Activated CD4-positive, alpha-beta T cell treated with anti-CD3 and anti-CD28 coated beads, Interleukin-2, amount 50 U/mL, for 48 hours (primary cell): ENCODE measurements at regions not wholly inside any gene's neighbourhood (a gene's known extent, or its start where the extent isn't known, plus 50 kb on each side); places are given as distances from the start of the nearest gene placed in this dataset.

Experiments
- DNase-seq, 2 experiments: peaks; one replicate each; pipeline ENCODE4 v3.0.0-alpha.2; 2020

DNA sequence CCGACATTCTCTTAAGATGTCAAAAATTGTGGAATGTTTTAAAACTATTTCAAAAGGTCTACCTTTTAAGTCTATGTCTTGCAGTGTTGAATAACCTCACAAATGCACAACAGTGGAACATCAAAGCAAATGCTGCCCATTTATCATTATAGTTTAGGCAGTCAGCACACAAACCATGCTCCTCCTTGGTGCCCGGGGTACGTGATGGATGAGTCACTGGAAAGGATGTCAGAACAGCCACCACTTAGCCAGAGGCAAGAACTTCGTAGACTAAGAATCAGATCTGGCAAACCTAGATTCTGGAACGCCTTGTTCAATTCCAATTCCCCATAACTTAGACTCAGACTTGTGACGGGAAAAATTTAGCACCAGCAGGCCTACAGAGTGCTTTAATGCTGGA lies 343.6 kb downstream of the FGF9 start:
- no peak for DNase-seq

DNA sequence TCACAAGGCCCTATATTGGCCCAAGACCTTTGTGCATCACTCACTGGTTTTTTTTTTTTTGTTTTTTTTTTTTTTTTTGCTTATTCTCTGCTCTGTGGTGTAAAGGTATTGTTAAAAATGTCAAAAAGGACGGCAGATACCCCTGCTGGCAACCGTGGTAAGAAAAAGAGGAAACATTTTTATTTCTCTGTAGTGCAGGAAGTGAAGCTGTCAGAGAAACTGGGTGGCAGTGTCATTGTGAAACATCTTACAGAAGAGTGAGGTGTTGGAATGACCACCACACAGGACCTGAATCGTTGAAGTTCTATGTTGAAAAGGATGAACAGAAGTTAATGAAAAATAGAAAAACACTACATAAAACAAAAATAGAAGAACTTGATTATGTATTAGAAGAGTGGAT lies 346.4 kb downstream of the FGF9 start:
- no peak for DNase-seq

DNA sequence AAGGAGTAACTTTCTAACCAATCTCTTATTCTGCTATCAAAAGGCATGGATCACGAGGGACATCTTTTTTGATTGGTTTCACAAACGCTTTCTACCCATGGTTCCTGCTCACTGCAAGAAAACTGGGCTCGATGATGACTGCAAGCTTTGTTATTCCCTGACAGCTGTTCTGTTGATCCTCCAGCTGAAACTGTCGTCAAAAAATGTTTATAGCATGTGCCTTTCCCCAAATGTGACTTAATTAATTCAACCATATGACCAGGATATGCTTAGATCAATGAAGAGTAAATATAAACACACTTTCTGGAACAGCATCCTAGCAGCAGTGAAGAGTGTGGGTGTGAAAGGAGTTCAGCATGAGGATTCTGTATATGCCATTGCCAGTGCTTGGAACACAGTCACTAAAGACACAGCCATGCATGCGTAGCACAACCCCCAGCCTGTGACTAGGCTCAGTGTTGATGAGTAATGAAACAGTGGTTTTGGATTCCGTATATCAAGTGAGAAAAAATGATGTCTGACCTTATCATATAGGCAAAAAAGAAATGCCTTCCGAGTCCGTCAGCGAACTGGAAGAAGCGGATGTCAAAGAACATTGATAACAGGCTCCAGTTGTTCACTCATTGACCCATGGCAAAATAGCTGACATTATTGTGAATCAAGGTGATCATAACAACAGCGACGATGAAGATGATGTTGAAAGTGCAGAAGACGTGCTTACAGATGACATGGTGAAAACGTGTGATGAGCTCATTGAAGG lies 347.4 kb downstream of the FGF9 start:
- no peak for DNase-seq

DNA sequence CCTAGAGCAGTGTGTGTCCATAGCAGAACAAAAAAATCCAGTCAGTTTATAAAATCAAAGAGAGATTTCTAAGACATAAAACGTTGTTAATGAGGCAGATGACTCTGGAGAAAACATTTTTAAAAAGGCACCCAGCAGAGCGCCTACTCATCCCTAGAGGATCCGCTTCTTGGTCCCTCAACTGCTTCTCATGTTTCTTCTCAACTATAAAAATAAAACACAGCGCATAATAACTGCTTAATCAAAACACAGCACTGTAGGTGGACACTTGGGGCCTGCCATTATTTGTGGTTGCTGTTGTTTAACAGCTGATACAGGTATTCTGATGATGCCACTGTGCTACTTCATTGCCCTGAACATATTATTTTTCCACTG lies 347.9 kb downstream of the FGF9 start:
- DNase-seq = no peak

DNA sequence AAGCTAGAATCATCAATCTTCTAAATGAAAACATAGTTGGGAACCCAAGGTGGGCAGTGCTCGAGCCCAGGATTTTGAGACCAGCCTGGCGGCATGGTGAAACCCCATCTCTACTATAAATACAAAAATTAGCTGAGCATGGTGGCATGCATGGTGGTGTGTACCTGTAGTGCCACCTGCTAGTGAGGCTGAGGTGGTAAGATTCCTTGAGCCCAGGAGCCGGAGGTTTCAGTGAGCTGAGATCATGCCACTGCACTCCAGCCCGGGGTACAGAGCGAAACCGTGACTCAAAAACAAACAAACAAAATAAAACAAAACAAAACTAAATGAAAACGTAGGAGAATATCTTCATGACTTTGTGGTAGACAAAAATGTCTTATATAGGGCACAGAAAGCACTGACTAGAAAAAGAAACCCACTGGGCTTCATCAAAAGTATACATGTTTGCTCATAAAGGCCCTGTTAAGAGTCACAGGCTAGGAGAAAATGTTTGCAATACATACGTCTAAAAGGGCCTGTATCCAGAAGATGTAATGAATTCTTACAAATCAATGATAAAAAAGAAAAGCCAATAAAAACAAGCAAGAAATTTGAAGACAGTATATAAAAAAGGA lies 353.6 kb downstream of the FGF9 start:
- DNase-seq = no peak

DNA sequence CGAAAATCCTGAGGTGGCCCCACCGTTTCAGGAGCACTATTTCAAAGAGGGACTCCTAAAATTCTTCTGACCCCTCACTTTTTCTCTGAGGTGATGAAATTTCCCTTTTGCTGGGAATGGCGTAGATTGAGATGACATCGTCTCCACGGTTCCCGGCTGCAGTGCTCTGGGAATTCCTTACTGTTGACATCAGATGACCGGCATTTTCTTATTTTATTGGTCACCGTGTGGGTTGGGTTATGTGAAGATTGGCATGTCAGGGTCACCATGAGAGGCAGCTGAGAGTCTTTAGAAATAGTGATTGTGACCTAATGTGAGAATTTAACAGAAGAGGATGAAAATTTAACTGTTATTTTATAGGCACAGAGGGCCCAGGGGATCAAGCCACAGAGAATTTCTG lies 356.7 kb downstream of the FGF9 start:
- DNase-seq = no peak

DNA sequence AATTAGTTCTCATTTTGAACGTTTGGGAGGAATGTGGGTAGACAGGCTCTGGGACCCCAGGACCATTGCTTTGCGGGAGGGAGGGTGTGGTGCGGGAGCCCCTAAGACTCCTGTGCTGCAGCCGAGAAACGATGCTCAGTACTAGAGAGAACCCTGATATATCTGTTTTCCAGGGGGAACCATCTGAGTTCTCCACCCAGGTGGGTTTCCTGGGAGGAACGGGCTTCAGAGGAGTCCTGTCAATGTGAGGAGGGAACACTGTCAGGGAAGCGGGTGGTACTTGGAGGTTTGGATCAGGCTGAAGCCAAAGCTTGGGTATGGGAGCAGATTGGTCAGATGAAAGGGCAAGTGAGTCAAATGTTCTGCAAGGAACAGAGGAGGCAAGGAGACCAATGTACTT lies 358.0 kb downstream of the FGF9 start:
- DNase-seq = no peak

DNA sequence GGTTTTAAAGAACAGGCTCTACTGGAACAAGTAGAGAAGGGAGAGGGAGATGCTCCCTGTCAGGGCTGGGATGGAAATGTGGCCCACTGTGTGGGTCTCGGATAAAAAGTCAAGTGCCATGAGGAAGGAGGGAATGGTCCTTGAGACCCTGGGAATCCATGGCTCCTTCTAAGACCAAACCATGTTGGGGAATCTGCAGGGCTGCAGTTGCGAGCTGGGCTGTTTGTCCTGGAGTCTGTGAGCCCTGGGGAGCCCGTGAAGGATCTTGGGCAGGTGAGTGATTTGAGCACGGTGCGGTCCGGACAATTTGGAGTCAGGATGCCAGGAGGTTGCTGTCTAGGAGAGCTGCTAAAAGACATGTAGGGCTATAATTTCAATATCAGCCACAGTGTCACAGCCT lies 359.4 kb downstream of the FGF9 start:
- no peak for DNase-seq

DNA sequence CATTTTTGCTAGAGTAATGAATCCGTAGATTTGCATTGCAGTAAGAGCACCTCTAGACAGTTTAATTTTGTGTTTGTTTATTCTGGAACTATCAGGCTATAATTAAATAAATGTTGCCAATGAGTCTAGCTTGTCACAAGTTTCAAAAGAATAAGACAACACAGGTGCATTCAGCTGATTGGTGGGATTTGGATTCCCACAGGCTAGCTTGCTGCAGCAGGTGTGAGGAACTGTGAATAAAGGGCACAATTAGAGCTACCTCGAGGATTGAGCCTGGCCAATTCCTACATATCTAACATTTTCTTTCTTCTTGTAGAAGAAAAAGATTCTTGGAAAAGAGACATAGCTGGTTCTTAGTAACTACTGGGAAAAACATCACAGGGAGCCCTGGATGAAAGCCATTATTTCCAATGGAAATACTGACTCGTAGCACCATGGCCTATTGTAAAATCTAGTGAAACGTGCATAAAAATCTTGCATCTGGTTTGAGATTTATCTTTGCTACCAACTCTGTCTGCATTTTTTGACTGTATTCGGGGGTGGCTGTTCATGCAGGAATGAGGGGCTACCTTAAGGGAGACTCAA lies 360.9 kb downstream of the FGF9 start:
- no peak for DNase-seq

DNA sequence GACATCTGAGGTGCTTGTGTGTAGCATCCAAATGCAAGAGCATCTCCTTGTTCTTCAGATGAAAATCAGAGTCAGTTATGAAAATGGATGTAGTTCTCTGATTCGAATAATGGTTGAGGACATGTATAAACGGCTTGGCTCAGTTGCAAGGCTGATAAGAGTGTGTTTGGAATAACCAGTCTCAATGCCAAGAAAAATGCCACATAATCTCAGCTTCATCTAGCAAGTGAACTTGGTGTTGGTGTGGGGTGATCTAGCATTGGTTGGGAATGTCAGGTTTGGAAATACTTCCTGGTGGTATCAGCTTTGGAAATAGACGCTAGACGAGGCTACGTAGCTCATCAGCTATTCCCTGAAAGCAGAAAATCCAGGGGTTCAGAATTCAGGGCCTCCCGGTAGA lies 362.0 kb downstream of the FGF9 start:
- no peak for DNase-seq

DNA sequence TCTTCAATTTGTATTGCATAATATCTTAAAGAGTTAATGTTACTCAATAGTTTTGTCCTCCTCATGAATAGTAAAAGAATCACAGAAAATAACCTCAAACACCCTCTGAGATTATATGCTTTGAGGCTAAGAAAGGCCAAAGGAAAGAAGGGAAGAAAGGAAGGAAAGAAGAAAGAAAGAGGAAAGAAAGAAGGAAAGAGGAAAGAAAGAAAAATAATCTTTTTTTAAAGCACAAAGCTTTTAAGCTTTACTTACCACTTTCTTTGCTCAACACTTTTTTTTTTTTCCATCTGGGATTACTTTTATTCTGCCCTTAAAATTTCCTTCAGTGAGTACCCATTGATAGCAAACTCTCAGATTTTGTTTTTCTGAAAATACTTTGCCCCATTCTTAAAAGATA lies 369.1 kb downstream of the FGF9 start:
- DNase-seq = no peak

DNA sequence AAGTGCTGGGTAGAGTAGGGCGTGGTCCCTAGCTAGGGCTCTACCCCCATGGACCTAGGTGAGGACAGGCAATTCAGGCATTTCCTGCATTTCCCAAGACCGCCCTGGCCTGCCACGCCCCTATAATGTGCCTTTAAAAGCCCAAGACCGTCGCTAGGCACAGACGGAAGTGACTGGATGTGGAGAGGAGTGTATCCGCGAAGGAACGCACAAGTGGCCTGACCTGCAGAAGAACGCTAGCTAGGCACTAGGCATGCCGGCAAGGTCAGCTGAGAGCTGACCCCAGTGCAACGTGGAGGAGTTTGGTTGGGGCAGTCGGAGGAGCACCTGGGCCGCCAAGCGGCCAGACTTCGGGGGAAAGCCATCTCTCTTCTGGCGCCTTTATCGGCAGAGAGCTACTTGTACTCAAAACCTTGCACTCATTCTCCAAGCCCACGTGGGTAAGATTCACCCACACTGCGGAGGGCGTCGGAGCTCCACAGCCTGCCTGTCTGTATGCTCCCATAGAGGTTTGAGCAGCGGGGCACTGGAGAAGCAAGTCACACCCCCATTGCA lies 370.0 kb downstream of the FGF9 start:
- no peak for DNase-seq

DNA sequence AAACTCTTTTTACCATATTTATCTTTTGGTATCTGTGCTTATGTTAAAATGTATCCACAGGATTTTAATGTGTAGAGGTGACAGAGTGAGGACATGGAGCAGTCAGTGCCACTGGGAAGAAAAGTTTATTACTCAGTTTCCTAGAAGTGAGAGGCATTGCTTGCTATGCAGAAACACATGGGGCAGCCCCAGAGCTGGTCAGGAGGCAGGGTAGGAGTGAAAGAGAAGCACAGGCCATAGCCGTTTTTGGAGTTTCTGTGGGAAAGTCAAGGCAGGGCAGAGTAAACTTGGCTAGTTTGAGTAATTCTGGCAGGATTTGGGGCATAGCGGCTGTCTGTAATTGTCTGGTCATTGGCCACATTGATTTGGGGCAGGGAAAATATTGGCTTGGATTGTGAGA lies 370.9 kb downstream of the FGF9 start:
- no peak for DNase-seq

DNA sequence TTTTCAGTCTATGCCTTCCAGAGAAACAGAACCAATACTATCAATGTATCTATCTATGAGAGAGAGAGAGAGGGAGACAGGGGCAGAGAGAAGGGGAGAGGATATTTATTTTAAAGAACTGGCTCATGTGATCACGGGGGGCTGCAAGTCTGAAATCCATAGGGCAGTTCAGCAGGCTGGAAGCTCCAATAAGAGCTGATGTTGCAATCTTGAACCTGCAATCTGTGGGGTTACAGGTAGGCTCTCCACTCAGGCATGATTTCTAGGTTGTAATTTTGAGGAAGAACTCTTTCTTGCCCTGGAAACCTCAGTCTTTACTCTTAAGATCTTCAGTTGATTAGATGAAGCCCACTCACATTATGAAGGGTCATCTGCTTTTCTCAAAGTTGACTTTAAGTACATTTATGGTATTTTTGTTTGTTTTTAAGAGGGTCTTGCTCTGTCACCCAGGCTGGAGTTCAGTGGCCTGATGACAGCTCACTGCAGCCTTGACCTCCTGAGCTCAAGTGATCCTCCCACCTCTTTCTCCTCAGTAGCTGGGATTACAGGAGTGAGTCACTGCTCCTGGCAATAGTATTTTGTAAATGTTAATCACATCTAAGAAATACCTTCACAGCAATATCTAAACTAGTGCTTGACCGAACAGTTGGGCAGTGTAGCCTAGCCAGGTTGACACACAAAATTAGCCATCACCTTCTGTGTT lies 376.4 kb downstream of the FGF9 start:
- DNase-seq = no peak

DNA sequence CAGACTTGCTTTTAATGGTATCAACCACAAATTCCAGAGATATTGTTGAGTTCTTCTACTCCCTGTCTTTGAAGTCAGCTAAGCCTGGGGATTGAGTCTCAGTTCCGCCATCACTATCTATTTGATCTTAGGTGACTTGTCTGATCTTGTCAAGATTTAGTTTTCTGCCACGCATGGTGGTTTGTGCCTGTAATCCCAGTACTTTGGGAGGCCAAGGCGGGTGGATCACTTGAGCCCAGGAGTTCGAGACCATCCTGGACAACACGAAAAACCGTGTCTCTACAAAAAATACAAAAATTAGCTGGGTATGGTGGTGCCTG lies 376.9 kb downstream of the FGF9 start:
- no peak for DNase-seq

DNA sequence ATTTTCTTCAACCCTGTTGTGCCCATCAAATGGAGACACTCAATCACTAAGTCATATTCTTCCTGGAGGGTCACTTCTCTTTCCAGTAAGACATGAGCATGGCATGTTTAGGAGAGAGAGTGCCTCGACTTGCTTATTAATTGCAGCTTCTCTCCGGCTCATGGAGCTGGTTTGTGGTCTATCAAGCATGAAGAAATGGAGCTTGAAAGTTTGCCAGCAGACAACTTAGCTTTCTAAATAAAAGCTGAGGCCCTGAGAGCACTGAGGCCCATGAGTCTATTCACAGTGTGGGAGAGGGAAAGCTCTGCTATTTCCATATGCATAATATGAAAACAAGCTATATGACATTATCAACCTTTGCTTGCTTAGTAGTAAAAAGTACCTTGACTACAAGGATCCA lies 378.5 kb downstream of the FGF9 start:
- DNase-seq = no peak

DNA sequence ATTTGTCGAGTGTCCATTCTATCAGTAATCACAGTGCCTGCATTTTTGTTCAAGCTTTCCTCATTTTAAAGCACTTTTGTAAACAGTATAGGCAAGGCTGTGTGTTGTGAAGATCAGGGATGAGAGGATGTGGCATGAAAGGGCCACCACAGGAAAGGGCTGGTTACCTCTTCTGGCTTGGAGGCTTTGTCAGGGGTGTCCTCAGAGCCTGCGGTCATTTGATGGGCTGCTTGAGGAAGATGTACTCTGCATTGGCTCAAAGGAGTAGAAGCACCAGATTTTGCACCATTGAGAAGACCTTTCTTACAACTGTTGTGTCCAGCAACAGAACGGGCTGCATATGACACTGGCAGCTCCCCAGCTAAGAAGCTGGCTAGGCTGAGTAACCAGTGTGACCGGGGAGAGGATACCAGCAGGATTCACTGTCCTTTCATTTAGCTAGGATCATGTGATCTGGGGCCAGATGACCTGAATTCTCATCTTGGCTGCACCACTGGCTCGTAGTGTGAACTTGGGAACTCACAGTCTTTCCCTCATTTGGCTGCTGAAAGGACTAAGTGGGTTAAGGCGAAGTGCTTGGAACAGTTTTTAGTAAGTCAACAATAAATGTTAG lies 380.2 kb downstream of the FGF9 start:
- no peak for DNase-seq

DNA sequence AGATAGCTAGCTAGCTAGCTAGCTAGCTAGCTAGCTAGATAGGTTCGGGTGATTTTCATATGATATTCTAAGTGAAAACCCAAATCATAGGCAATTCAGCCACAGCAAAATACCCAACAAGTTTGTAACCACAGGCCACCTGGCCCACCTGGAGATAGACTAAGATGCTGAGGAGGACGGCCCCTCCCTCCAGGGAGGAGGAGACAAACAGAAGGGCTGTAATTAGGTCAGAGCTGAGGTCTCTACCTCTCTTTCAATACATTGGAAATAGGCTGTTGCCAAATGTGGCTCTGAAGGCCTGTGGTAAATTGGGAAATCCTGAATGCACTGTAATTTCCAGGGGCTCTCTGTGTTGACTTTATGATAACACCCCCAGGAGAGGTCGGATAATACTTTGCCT lies 382.2 kb downstream of the FGF9 start:
- no peak for DNase-seq

DNA sequence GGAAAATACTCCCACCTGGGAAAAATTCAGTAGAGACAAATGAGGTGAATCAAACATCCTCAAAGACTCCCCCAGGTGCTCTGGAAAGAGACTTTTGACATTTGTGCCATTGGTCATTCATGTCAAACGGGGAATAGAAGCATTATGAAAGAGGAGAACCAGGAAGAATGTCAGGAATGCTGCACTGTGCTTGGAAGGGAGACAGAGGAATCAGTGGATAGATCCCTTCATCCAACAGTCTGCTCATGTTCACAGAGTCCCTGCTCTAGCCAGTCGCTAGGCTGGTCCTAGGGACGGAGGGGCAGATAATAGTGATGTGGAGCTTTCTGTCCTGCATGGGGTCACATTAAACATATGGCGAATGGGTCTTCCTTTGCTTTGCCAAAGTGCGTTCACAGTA lies 384.4 kb downstream of the FGF9 start:
- DNase-seq = no peak

DNA sequence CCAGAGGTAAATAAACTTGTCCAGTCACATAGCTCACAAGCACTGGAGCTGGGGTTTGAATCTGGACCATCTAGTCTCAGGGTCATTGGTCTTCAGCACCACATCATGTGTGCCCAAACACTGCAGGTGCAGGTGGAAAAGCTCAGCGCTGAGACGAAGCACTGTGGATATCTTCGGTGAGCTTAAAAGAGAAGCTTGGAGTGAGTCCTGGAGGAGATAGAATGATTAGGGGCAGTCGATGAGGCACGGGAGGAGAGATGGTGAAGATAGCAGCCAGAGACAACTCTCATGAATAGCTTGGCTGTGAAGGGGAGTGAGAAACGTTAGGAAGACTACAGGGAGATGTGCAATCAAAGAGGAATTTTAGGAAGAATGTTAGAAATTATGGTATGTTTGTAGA lies 389.3 kb downstream of the FGF9 start:
- no peak for DNase-seq

DNA sequence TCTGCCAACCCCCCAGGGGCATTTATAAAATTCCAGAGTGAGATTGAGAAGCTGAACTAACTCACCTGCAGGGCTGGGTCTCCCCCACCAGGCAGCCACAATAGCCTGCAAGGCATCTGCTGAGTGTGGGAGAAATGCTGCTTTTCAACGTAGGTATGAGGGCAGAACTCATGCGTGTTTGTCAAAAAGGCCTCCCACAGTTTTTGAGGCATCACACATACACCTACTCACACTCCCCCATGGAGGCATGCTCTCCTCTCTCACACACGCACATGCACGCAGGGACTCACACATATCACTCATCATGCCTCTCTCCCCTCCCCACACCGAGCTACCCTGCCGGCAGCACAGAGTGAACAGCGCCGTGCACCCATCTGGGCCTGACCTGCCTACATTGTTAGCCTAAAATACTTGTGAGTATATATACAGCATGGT lies 390.5 kb downstream of the FGF9 start:
- peak; percentile 53 to 63 for DNase-seq

DNA sequence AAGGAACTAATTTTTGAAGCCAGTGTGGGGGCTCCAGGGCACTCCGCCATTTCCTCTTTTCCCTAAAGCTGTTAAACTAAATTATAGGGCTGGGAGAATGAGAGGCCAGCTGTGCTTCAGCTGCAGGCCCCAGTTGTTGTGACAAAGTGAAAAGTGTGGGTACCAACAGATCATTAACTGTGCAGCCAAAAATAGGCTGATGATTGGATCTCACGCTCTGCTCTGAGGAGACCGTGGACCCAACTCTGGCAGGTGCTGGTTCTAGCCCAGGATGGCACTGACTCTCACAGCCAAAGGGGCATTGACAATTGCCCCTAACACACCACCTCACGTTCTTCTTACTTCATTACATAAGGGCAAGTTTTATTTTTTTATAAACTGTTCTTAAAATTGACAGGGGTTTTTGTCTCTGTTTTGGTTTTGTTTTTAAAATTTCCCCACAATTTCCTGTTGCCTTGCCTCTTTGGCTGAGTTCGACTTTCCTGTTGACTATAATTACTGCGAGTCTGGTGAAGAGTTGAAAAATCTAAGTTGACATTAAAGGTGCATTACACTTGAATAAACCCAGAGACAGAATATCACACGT lies 391.0 kb downstream of the FGF9 start:
- no peak for DNase-seq
